ENCODE measurements at regions not wholly inside any gene's neighbourhood (a gene's known extent, or its start where the extent isn't known, plus 50 kb on each side); places are given as distances from the start of the nearest gene placed in this dataset.

DNA sequence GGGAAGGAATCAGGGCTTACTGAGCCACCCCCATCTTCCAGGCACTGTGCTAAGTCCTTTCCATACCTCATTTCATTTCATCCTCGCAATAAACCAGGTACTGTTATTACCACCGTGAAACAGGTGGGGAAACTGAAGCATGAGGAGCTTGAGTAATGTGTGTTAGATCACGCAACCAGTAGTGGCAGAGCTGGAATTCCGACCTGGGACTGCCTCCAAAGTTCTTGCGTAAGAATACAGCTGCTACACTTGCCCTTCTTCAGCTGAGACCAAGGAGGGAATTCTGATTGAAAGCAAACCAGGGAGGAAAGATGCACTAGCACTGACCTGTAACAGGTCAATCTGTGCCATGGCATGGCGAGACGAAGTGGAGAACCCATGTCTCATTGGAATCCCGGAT is 113.4 kb upstream of the MSX2 start:
- intact Hi-C loops (cut with DNase I; ENCODE audit: low total_unique reads): no loop called here
- DNase-seq: peak; percentile 39 to 73
- Histone ChIP-seq H3K9me3 (no peaks in the 10 kb centered on the region), H3K4me1 (peaks cover 0 to 21% (median 4%) of the 10 kb centered on the region in 4 donors), H3K27me3 (peaks cover 0 to 2% of the 10 kb centered on the region in 2 donors), H3K4me3 (no peak overlapping the region), H3K27ac (no peak overlapping the region), H3K36me3 (no peaks in the 10 kb centered on the region)
- TF ChIP-seq, protein P1, sequence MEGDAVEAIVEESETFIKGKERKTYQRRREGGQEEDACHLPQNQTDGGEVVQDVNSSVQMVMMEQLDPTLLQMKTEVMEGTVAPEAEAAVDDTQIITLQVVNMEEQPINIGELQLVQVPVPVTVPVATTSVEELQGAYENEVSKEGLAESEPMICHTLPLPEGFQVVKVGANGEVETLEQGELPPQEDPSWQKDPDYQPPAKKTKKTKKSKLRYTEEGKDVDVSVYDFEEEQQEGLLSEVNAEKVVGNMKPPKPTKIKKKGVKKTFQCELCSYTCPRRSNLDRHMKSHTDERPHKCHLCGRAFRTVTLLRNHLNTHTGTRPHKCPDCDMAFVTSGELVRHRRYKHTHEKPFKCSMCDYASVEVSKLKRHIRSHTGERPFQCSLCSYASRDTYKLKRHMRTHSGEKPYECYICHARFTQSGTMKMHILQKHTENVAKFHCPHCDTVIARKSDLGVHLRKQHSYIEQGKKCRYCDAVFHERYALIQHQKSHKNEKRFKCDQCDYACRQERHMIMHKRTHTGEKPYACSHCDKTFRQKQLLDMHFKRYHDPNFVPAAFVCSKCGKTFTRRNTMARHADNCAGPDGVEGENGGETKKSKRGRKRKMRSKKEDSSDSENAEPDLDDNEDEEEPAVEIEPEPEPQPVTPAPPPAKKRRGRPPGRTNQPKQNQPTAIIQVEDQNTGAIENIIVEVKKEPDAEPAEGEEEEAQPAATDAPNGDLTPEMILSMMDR (IDR thresholded peaks at IDR 0.05): no peak

DNA sequence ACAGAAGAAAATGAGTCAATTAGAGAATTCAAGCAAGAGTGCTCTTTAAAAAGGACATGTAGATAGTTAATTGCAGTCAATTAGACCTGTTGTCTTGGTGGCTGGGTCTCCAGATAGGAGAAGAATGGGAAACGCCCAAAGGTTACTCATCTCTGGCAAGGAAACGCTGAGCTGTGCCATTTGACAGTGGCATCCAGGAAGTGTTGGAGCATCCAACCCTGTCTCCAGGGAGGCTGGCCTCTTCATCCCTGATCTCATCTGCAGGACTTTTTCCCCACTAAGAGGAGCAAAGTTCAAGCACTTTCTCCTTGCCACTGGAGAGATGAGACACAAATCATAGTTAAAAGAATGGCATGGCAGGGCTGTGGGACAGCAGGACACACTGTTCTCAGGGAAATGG is 111.7 kb upstream of the MSX2 start:
- H3K9me3 ChIP-seq: no peaks in the 10 kb centered on the region
- intact Hi-C loops (cut with DNase I; ENCODE audit: low total_unique reads): no loop called here
- H3K4me3 ChIP-seq: no peak overlapping the region
- H3K36me3 ChIP-seq: no peaks in the 10 kb centered on the region
- H3K4me1 ChIP-seq: peaks cover 0 to 21% (median 4%) of the 10 kb centered on the region in 4 donors
- no peak overlapping the region for H3K27ac ChIP-seq
- DNase-seq: no peak
- H3K27me3 ChIP-seq: peaks cover 0 to 4% of the 10 kb centered on the region in 2 donors
- TF ChIP-seq, protein P1 (IDR thresholded peaks at IDR 0.05): no peak

DNA sequence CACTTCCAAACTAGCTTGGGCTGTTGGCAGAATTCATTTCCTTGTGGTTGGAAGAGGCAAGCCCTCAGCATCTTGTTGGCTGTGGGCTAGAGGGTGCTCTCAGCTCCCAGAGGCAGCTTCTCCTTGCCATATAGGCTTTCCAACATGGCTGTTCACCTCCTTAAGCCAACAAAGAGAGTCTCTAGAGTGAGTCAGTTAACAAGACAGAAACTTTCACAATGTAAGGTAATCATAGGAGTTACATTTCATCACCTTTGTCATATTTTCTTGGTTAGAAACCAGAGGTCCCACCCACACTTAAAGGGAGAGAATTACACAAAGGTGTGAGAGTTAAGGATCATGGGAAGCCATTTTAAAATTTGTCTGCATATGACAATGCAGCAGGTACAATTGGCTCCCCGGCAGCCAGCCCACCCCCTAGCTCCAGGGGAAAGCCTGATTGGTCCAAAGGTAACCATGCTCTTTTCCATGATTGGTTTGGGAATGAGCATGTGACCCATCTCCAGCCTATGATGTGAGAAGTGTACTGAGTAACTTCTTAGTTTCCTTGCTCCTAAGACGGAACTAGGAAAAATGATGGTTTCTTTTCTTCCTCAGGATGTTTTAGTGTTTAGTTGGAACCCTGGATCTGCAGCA is 109.8 kb upstream of the MSX2 start:
- TF ChIP-seq, protein P1 (IDR thresholded peaks at IDR 0.05): no peak
- intact Hi-C loops (cut with DNase I; ENCODE audit: low total_unique reads): no loop called here
- peaks cover 0 to 12% of the 10 kb centered on the region in 2 donors for H3K27me3 ChIP-seq

DNA sequence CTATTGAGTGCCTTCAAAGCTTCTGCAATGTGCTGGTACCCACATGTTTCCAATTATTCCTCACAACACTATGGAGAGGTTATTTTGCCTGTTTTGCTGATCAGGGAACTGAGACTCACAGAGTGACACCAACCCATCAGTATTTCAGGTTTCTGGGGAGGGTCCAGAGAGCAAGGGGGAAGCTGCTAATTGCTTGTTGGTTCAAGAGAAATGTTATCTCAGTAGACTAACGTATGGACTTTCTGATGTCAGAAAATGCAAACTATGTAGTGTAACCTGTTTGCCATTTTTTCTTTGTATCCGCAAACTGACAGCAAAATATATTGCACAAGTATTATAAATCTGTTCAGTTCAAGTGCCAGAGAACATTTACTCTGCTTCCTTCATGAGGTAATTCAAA is 108.3 kb upstream of the MSX2 start:
- no peaks in the 10 kb centered on the region for H3K9me3 ChIP-seq
- H3K36me3 ChIP-seq: no peaks in the 10 kb centered on the region
- H3K4me3 ChIP-seq: no peak overlapping the region
- peaks cover 0 to 16% of the 10 kb centered on the region in 2 donors for H3K27me3 ChIP-seq
- DNase-seq: no peak
- TF ChIP-seq, protein P1 (IDR thresholded peaks at IDR 0.05): no peak
- intact Hi-C loops (cut with DNase I; ENCODE audit: low total_unique reads): no loop called here
- no peak overlapping the region for H3K27ac ChIP-seq
- peaks cover 0 to 4% (median 0%) of the 10 kb centered on the region in 4 donors for H3K4me1 ChIP-seq

More for the DNA sequence above, 109.8 kb upstream of the MSX2 start:
- Histone ChIP-seq H3K4me3 (no peak overlapping the region), H3K4me1 (peaks cover 0 to 8% (median 0%) of the 10 kb centered on the region in 4 donors), H3K36me3 (no peaks in the 10 kb centered on the region), H3K27ac (no peak overlapping the region), H3K9me3 (no peaks in the 10 kb centered on the region)
- DNase-seq: no peak

DNA sequence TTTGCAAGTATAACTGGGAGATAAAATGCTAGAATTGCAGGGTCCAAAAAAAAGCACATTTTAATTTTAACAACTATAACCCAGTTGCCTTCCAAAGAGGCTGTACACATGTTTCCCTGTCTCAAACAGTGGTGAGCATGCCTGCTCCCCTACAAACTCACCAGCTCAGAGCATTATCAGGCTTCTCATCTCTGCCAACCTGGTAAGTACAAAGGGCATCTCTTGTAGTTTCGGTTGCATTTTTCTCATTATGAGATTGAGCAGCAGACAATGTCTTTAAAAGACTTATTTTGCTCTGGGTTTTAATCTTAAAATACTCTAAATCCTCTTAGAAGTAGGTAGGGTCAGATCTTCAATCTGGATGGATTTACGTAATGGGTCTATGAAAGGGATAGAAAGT is 107.1 kb upstream of the MSX2 start:
- H3K27me3 ChIP-seq: peaks cover 0 to 20% of the 10 kb centered on the region in 2 donors
- no peaks in the 10 kb centered on the region for H3K36me3 ChIP-seq
- no peaks in the 10 kb centered on the region for H3K9me3 ChIP-seq
- no peaks in the 10 kb centered on the region for H3K4me1 ChIP-seq
- TF ChIP-seq, protein P1 (IDR thresholded peaks at IDR 0.05): no peak
- intact Hi-C loops (cut with DNase I; ENCODE audit: low total_unique reads): no loop called here
- no peak overlapping the region for H3K4me3 ChIP-seq
- no peak overlapping the region for H3K27ac ChIP-seq
- DNase-seq: no peak
